ENCODE measurements at regions not wholly inside any gene's neighbourhood (a gene's known extent, or its start where the extent isn't known, plus 50 kb on each side); places are given as distances from the start of the nearest gene placed in this dataset.

DNA sequence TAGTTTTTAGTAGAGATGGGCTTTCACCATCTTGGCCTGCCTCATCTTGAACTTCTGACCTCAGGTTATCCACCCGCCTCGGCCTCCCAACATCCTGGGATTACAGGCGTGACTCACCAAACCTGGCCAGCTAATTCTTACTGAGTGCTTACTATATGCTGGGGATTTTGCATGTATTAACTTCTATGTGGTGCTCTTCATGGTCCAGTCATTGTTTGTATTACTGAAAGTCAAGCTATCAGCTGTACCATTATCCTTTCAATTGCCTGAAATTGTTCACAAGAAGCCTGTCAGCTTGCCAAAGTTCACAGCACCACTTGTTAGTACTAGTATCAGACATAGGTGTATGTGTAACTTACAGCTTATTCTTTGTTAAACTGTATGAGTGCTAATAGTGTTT, 1272.1 kb downstream of the ARAP2 start:
- Mint-ChIP-seq H3K4me3 (no peak overlapping the region), H3K4me1 (no peaks in the 10 kb centered on the region), H3K9me3 (peaks cover 0 to 2% (median 0%) of the 10 kb centered on the region in 7 donors), H3K27ac (no peak overlapping the region), H3K27me3 (ENCODE audit: low read depth in 3 of 3) (no peaks in the 10 kb centered on the region), H3K36me3 (no peaks in the 10 kb centered on the region)
- TF ChIP-seq, protein P1, sequence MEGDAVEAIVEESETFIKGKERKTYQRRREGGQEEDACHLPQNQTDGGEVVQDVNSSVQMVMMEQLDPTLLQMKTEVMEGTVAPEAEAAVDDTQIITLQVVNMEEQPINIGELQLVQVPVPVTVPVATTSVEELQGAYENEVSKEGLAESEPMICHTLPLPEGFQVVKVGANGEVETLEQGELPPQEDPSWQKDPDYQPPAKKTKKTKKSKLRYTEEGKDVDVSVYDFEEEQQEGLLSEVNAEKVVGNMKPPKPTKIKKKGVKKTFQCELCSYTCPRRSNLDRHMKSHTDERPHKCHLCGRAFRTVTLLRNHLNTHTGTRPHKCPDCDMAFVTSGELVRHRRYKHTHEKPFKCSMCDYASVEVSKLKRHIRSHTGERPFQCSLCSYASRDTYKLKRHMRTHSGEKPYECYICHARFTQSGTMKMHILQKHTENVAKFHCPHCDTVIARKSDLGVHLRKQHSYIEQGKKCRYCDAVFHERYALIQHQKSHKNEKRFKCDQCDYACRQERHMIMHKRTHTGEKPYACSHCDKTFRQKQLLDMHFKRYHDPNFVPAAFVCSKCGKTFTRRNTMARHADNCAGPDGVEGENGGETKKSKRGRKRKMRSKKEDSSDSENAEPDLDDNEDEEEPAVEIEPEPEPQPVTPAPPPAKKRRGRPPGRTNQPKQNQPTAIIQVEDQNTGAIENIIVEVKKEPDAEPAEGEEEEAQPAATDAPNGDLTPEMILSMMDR (IDR thresholded peaks at IDR 0.05) = no peak
- Histone ChIP-seq H3K27me3 (ENCODE audit: control insufficient read depth in 2 of 2, insufficient read depth in 2 of 2, low read length in 2 of 2) (no peaks in the 10 kb centered on the region), H2AFZ (ENCODE audit: insufficient read depth, low read depth, low read length, poor library complexity, severe bottlenecking) (no peak overlapping the region), H4K20me1 (ENCODE audit: insufficient read depth, low read length) (no peaks in the 10 kb centered on the region), H3K27ac (ENCODE audit: low read depth in 1 of 2, low read length in 2 of 2) (no peak overlapping the region), H3K9me3 (replicated peaks in 1 of 2; ENCODE audit: control insufficient read depth in 1 of 2, insufficient read depth in 1 of 2, low read length in 2 of 2) (no peaks in the 10 kb centered on the region), H3K4me3 (replicated peaks in 1 of 3; ENCODE audit: low read depth in 2 of 3, low read length in 3 of 3) (no peak overlapping the region), H3K9ac (ENCODE audit: insufficient read depth, low read length, poor library complexity, severe bottlenecking) (no peak overlapping the region), H3K4me1 (ENCODE audit: control insufficient read depth in 1 of 2, insufficient read depth in 2 of 2, low read length in 2 of 2) (no peaks in the 10 kb centered on the region), H3K79me2 (ENCODE audit: insufficient read depth, low read length) (no peaks in the 10 kb centered on the region), H3K4me2 (replicated peaks; ENCODE audit: extremely low read depth, low read length, poor library complexity, severe bottlenecking) (no peak overlapping the region), H3K36me3 (replicated peaks in 1 of 2; ENCODE audit: control insufficient read depth in 1 of 2, insufficient read depth in 2 of 2, low read length in 2 of 2) (no peaks in the 10 kb centered on the region)
- no peak for DNase-seq
- WGBS (ENCODE audit: insufficient coverage) = 95% methylated on average over 3 of the region's 3 CpGs
- intact Hi-C loops (cut with micrococcal nuclease) = no loop called here

DNA sequence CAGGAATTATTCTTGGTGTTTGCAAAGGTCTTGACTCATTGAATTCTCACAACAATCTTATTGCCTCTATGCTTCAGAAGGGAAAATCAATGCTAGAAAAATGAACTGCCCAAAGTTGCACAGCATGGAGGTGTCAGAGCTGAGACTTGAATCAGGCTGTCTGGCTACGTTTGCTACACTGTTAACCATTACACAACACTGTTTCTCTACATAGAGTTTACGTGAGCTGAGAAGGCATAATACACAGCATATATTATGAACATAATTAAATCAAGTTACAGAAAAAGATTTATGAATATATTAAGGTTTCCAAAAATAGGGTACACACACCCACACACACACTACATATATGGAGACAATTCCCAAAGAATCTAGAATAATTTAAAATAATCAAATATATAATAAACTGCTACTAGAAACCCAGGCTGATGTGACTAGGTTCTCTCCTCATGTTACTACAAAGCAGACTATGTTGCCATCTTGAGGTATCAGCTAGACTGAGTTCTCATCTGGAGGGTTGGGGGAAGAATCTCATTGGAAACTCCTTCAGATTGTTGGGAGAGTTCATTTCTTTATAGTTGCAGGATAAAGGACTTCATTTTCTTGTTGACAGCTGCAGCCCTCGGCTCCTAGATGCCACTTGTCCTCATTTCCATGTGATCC, 1270.5 kb downstream of the ARAP2 start:
- Histone ChIP-seq H2AFZ (ENCODE audit: insufficient read depth, low read depth, low read length, poor library complexity, severe bottlenecking) (no peak overlapping the region), H3K4me2 (replicated peaks; ENCODE audit: extremely low read depth, low read length, poor library complexity, severe bottlenecking) (no peak overlapping the region), H3K79me2 (ENCODE audit: insufficient read depth, low read length) (no peaks in the 10 kb centered on the region), H3K9ac (ENCODE audit: insufficient read depth, low read length, poor library complexity, severe bottlenecking) (no peak overlapping the region), H4K20me1 (ENCODE audit: insufficient read depth, low read length) (no peaks in the 10 kb centered on the region), H3K4me1 (ENCODE audit: control insufficient read depth in 1 of 2, insufficient read depth in 2 of 2, low read length in 2 of 2) (no peaks in the 10 kb centered on the region), H3K36me3 (replicated peaks in 1 of 2; ENCODE audit: control insufficient read depth in 1 of 2, insufficient read depth in 2 of 2, low read length in 2 of 2) (no peaks in the 10 kb centered on the region), H3K27ac (ENCODE audit: low read depth in 1 of 2, low read length in 2 of 2) (no peak overlapping the region), H3K27me3 (ENCODE audit: control insufficient read depth in 2 of 2, insufficient read depth in 2 of 2, low read length in 2 of 2) (no peaks in the 10 kb centered on the region), H3K4me3 (replicated peaks in 1 of 3; ENCODE audit: low read depth in 2 of 3, low read length in 3 of 3) (no peak overlapping the region), H3K9me3 (replicated peaks in 1 of 2; ENCODE audit: control insufficient read depth in 1 of 2, insufficient read depth in 1 of 2, low read length in 2 of 2) (no peaks in the 10 kb centered on the region)
- Mint-ChIP-seq H3K9me3 (peaks cover 0 to 2% (median 0%) of the 10 kb centered on the region in 7 donors), H3K36me3 (no peaks in the 10 kb centered on the region), H3K4me3 (no peak overlapping the region), H3K27ac (no peak overlapping the region), H3K4me1 (no peaks in the 10 kb centered on the region), H3K27me3 (ENCODE audit: low read depth in 3 of 3) (no peaks in the 10 kb centered on the region)
- no peak for DNase-seq
- TF ChIP-seq, protein P1 (IDR thresholded peaks at IDR 0.05) = no peak
- intact Hi-C loops (cut with micrococcal nuclease) = no loop called here
- no CpG with 5 or more reads among the region's 3 CpGs for WGBS (ENCODE audit: insufficient coverage)
